ENCODE measurements at regions not wholly inside any gene's neighbourhood (a gene's known extent, or its start where the extent isn't known, plus 50 kb on each side); places are given as distances from the start of the nearest gene placed in this dataset.

DNA sequence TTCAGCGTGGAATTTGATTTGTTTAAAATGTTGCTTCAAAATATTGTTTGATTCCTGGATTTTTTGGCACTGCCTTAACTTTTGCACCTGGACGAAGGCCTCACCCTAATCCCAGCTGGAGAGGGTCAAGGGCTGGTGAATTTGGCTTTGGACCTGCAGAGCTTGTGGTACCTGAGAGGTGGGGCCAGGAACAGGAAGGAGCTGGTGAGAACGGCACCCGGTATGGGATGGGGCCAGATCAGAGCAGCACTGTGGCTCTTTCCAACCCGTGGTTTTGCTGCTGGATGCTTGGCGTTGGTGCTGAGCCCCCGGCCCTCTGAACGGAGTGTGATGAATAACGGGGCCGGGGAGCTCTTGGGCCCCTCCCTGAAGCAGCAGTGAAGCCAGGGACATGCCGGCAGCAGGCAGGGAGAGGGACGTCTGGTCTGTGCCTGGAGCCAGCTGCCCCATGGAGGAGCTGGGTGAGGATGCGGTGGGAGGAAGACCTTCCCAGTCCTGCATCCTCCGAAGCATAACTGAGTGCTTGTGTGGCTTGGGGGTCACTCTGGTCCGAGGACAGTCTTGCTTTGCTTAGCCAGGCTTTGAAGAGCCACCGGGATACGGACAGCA is 275.4 kb downstream of the SEC14L1 start:
- H3K27me3 Mint-ChIP-seq, result no peaks in the 10 kb centered on the region
- no peak overlapping the region for H3K27ac Mint-ChIP-seq
- no peak overlapping the region for H3K4me3 Mint-ChIP-seq
- no peaks in the 10 kb centered on the region for H3K9me3 Mint-ChIP-seq
- H3K36me3 Mint-ChIP-seq (ENCODE audit: low read depth), result peaks cover 4% of the 10 kb centered on the region
- peaks cover 48% of the 10 kb centered on the region for H3K4me1 Mint-ChIP-seq (ENCODE audit: low read depth)

GRCh38 chr17:77417575-77417974 is 276.8 kb downstream of the SEC14L1 start:
- no peak overlapping the region for H3K27ac Mint-ChIP-seq
- peaks cover 43% of the 10 kb centered on the region for H3K4me1 Mint-ChIP-seq (ENCODE audit: low read depth)
- peaks cover 4% of the 10 kb centered on the region for H3K36me3 Mint-ChIP-seq (ENCODE audit: low read depth)

DNA sequence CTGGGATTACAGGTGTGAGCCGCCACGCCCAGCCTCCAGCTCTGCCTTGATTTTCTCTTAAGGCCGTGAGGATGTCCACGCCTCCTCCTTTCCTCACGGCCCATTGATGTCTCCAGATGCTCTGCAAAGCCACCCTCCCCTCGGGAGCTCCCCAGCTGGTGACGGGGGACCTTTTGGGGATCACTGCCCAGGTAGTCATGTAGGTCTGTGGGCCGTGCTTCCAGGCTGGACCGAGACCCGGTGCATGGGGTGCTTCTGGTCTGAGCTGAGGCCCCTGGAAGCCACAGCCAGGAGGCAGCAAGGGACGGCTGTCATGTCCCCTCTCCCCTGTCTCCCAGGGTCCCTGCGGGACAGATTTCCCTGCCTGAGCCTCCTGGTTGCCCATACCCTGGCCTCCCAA is 277.8 kb downstream of the SEC14L1 start:
- Mint-ChIP-seq H3K4me1 (ENCODE audit: low read depth) (peaks cover 41% of the 10 kb centered on the region), H3K36me3 (ENCODE audit: low read depth) (no peaks in the 10 kb centered on the region), H3K27me3 (no peaks in the 10 kb centered on the region), H3K9me3 (no peaks in the 10 kb centered on the region), H3K27ac (no peak overlapping the region), H3K4me3 (no peak overlapping the region)

More at GRCh38 chr17:77417575-77417974, 276.8 kb downstream of the SEC14L1 start:
- H3K4me3 Mint-ChIP-seq, result no peak overlapping the region
- H3K9me3 Mint-ChIP-seq, result no peaks in the 10 kb centered on the region
- H3K27me3 Mint-ChIP-seq, result no peaks in the 10 kb centered on the region

- no peak overlapping the region for H3K27ac Mint-ChIP-seq
- no peak overlapping the region for H3K4me3 Mint-ChIP-seq
- H3K27me3 Mint-ChIP-seq, result no peaks in the 10 kb centered on the region
- H3K9me3 Mint-ChIP-seq, result no peaks in the 10 kb centered on the region
- H3K4me1 Mint-ChIP-seq (ENCODE audit: low read depth), result peaks cover 41% of the 10 kb centered on the region
- H3K36me3 Mint-ChIP-seq (ENCODE audit: low read depth), result no peaks in the 10 kb centered on the region
Measured at GRCh38 chr17:77419095-77419494, 278.3 kb downstream of the SEC14L1 start.

DNA sequence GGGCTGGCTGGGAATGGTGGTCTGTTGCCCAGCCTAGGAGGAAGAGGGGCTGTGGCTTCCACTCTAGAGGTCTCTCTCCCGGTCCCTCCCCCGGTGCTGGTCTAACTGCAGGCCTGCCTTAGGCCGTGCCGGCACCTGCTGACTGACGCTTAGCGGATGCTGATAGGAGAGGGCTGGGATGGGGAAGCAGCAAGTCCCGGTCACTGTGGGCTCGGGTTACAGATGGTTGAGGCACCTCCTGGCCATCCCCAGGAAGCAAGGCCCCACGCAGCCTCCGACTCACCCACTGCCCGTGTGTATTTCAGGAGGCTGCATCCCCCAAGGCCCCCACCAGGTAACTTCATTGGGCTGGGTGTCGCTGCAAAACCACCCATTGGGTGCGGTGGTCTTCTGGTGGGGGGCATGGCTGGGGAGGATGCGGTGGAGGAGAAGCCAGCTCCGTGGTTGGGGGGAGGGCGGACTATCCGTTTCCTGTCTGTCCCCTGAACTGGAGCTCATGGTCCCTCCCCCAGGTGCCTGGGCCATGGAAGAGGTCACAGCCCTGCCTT is 278.9 kb downstream of the SEC14L1 start:
- Mint-ChIP-seq H3K36me3 (ENCODE audit: low read depth) (no peaks in the 10 kb centered on the region), H3K27ac (no peak overlapping the region), H3K9me3 (no peaks in the 10 kb centered on the region), H3K4me1 (ENCODE audit: low read depth) (peaks cover 43% of the 10 kb centered on the region), H3K27me3 (no peaks in the 10 kb centered on the region), H3K4me3 (no peak overlapping the region)

DNA sequence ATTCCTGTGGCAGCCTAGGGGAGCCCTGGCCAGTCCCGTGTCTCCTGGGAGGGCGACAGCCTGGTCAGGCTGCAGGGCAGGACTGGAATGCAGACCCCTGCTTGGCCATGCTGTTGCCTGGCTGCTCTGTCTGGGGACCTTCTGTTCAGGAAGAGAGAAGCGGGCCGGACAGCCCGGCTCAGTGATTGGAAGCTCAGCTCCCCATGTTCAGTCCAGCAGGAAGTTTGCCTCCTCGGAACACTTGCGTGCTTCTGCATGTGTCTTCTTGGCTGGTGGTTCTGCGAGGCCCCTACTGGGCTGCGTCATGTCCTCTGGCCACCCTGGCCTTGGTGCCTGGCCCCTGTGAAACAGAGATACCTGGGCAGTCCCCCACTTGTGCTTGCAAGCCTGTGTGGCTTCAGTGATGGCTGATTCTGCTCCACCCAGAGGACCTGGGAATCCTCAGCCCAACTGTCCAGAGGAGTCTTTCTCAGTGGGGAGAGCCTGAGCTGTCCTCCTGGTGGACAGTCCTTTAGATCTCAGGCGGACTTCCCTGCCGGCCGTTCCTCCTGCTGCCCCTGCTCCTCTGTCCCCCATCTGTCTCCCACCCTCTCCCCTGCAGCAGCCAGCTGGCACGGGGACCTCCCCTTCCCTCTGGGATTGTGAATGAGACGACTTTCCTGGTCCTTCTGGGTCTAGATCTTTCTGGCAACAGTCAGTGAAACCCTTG is 279.5 kb downstream of the SEC14L1 start:
- Mint-ChIP-seq H3K27me3 (no peaks in the 10 kb centered on the region), H3K4me1 (ENCODE audit: low read depth) (peaks cover 45% of the 10 kb centered on the region), H3K9me3 (no peaks in the 10 kb centered on the region), H3K36me3 (ENCODE audit: low read depth) (no peaks in the 10 kb centered on the region), H3K27ac (peak overlapping the region; percentile 83), H3K4me3 (peak overlapping the region; percentile 70)

DNA sequence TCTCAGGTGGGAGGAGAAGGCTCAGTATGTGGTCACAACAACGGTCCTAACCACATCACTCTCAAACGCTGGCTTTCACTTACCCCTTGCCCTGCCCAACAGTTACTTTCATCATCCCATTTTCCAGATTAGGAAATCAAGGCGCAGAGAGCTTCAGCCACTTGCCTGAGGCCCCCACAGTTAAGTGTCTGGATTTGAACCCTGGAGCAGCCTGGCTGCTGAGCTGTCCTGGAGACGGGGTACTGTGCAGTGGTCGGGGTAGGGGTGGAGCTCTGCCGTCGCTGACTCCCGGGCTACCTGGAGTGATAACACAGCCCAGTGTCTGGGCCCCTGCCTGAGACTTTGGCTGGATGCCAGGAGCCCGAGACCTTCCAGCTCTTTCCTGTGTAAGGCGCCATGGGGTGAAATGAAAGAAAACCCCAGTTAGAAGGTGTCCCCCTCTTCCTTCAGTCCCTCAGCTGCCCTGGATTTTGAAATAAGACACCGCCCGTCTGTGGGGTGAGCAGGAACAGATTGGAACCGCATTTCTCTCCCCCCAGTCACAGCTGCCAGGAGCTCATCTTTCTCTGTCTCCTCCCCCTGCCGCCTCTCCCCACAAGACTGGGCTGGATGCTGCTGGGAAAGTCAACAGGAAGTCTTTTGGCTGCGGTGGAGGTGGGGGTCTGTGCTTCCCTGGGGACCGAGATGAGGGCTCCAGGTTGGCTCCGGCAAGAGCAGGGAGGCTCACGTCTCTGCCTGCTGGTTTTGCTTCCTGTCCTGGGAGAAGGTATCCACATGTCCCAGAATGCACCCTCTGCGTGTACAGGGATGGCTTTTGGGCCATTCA is 280.2 kb downstream of the SEC14L1 start:
- Mint-ChIP-seq H3K27ac (peak overlapping the region; percentile 83), H3K4me1 (ENCODE audit: low read depth) (peaks cover 46% of the 10 kb centered on the region), H3K36me3 (ENCODE audit: low read depth) (no peaks in the 10 kb centered on the region)

DNA sequence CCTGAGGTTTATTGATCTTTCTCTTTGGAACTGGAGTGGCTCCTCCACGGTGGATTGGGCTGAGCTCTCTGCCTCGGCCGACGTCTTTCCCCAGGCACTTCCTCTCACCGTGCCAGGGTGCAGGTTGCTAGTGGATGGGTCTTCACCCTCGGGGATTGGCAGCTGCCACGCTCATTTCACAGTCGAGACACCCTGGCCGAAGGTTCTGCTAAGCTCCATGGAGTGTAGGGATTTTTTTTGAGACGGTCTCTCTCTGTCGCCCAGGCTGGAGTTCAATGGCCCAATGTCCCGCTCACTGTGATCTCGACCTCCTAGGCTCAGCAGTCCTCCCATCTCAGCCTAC is 280.8 kb downstream of the SEC14L1 start:
- Mint-ChIP-seq H3K9me3 (no peaks in the 10 kb centered on the region), H3K27me3 (no peaks in the 10 kb centered on the region)

More for the DNA sequence above, 280.2 kb downstream of the SEC14L1 start:
- Mint-ChIP-seq H3K9me3 (no peaks in the 10 kb centered on the region), H3K4me3 (peak overlapping the region; percentile 70), H3K27me3 (no peaks in the 10 kb centered on the region)

DNA sequence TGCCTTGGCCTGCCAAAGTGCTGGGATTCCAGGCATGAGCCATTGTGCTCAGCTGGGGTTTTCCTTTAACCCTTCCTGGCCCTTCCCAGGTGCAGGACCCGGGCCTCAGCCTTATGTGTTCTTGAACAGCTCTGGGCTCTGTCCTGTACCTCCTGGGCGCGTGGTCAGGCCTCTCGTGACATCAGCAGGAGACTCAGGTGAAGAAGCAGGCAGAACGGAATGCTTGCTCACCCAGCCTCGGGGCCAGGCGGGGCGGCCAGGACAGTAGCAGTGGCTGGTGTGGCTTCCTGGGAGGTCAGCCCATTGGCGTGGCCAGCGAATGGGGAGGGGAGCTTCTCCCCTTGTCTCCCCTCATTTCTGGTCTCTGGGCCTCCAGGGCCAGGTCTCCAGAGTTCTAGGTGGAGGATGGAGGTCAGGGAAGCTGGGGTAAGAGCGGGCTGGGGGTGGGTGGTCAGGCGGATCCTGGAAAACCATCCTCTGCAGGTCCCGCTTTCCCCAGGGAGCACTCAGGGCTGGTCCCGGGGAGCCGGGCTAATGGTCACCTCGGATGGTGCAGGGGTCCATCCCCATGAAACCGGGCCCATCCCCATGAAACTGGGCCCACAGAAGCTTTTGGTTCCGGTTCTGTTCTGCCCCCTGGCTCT is 281.5 kb downstream of the SEC14L1 start:
- Mint-ChIP-seq H3K27me3 (no peaks in the 10 kb centered on the region), H3K9me3 (no peaks in the 10 kb centered on the region), H3K27ac (no peak overlapping the region), H3K4me1 (ENCODE audit: low read depth) (peaks cover 55% of the 10 kb centered on the region), H3K36me3 (ENCODE audit: low read depth) (no peaks in the 10 kb centered on the region), H3K4me3 (no peak overlapping the region)

More for the DNA sequence above, 280.8 kb downstream of the SEC14L1 start:
- peaks cover 48% of the 10 kb centered on the region for H3K4me1 Mint-ChIP-seq (ENCODE audit: low read depth)
- no peaks in the 10 kb centered on the region for H3K36me3 Mint-ChIP-seq (ENCODE audit: low read depth)
- peak overlapping the region; percentile 83 for H3K27ac Mint-ChIP-seq
- peak overlapping the region; percentile 70 for H3K4me3 Mint-ChIP-seq

DNA sequence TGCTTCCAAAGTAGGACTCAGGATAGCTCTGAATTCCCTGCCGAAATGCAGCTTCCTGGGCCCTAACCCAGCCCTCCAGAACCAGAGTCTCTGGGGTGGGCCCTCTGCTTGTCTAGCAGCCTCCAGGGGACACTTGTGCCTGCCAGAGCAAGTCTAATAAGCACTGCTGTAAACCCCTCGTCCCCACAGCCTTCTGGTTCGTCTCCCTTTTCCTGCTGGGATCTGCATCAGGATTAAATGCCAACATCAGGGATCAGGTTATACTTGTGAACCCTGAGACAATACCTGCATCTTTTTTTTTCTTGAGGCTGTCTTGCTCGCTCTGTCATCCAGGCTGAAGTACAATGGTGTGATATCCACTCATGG is 282.0 kb downstream of the SEC14L1 start:
- H3K27ac Mint-ChIP-seq, result no peak overlapping the region
- no peaks in the 10 kb centered on the region for H3K27me3 Mint-ChIP-seq
- peaks cover 60% of the 10 kb centered on the region for H3K4me1 Mint-ChIP-seq (ENCODE audit: low read depth)
- H3K4me3 Mint-ChIP-seq, result no peak overlapping the region
- no peaks in the 10 kb centered on the region for H3K9me3 Mint-ChIP-seq
- H3K36me3 Mint-ChIP-seq (ENCODE audit: low read depth), result no peaks in the 10 kb centered on the region

- H3K27ac Mint-ChIP-seq, result no peak overlapping the region
- H3K4me1 Mint-ChIP-seq (ENCODE audit: low read depth), result peaks cover 71% of the 10 kb centered on the region
- H3K36me3 Mint-ChIP-seq (ENCODE audit: low read depth), result no peaks in the 10 kb centered on the region
- no peaks in the 10 kb centered on the region for H3K9me3 Mint-ChIP-seq
- H3K4me3 Mint-ChIP-seq, result no peak overlapping the region
- no peaks in the 10 kb centered on the region for H3K27me3 Mint-ChIP-seq
Measured at GRCh38 chr17:77423589-77424451, 283.1 kb downstream of the SEC14L1 start.

- no peak overlapping the region for H3K27ac Mint-ChIP-seq
- no peaks in the 10 kb centered on the region for H3K9me3 Mint-ChIP-seq
- H3K4me3 Mint-ChIP-seq, result no peak overlapping the region
- H3K36me3 Mint-ChIP-seq (ENCODE audit: low read depth), result no peaks in the 10 kb centered on the region
- H3K27me3 Mint-ChIP-seq, result no peaks in the 10 kb centered on the region
- H3K4me1 Mint-ChIP-seq (ENCODE audit: low read depth), result peaks cover 77% of the 10 kb centered on the region
Measured at GRCh38 chr17:77424585-77425344, 284.0 kb downstream of the SEC14L1 start.

DNA sequence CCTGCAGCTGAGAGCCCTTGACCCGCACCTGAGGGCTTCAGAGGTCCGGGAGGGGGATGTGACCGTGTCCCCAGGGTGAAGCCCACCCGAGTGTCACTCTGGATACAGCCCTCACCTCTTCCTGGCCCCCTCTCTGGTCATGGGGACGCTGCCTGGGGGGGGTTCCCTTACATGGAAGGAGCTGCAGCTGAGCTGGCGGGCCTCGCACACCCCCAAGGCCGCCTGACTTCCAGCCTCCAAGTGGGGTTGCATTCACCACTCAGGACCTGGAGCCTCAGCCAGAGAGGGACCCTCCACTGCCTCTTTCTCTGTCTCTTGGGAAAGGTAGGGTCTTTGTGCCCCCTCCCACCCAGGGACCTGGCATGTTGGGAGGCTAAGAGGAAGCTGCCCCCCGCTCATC is 284.6 kb downstream of the SEC14L1 start:
- peaks cover 77% of the 10 kb centered on the region for H3K4me1 Mint-ChIP-seq (ENCODE audit: low read depth)
- no peak overlapping the region for H3K4me3 Mint-ChIP-seq
- no peaks in the 10 kb centered on the region for H3K36me3 Mint-ChIP-seq (ENCODE audit: low read depth)
- no peaks in the 10 kb centered on the region for H3K27me3 Mint-ChIP-seq
- no peak overlapping the region for H3K27ac Mint-ChIP-seq
- no peaks in the 10 kb centered on the region for H3K9me3 Mint-ChIP-seq

Measured in stimulated activated naive CD8-positive, alpha-beta T cell treated with anti-CD3 and anti-CD28 coated beads, Interleukin-15, Interleukin-2, amounts not matched to agents 100 ng/mL and 50 ng/mL, for 24 hours (primary cell).